HUES64 (cell line): ENCODE measurements at regions not wholly inside any gene's neighbourhood (a gene's known extent, or its start where the extent isn't known, plus 50 kb on each side); places are given as distances from the start of the nearest gene placed in this dataset.
"Not testable (repeated sequence)": the region's sequence is repeated elsewhere in the genome, so short reads cannot be mapped to it uniquely, and the experiment has no call there.

Experiments used
- H3K27ac ChIP-seq: 2 replicates; pipeline ENCODE4 v1.7.0; 2013; ENCODE audit warnings: low read depth, low read length, inconsistent platforms
- H3K27me3 ChIP-seq: 2 replicates; pipeline ENCODE4 v1.6.1; 2013; ENCODE audit warnings: mild to moderate bottlenecking, low read length; ENCODE audit not compliant: insufficient read depth
- H3K36me3 ChIP-seq: 2 replicates; pipeline ENCODE4 v1.6.1; 2013; ENCODE audit warnings: mild to moderate bottlenecking, low read length; ENCODE audit not compliant: insufficient read depth
- H3K4me1 ChIP-seq: 2 replicates; pipeline ENCODE4 v1.6.1; 2013; ENCODE audit warnings: mild to moderate bottlenecking, low read length, moderate library complexity; ENCODE audit not compliant: insufficient read depth
- H3K4me3 ChIP-seq: 2 replicates; pipeline ENCODE4 v1.5.1; 2013; ENCODE audit warnings: mild to moderate bottlenecking, low read length, moderate library complexity
- H3K9ac ChIP-seq: 2 replicates; pipeline ENCODE4 v1.6.1; 2013; ENCODE audit warnings: mild to moderate bottlenecking, low read depth, low read length
- H3K9me3 ChIP-seq: 2 replicates; pipeline ENCODE4 v1.6.1; 2013; ENCODE audit warnings: low read depth, low read length; ENCODE audit not compliant: insufficient read depth
- WGBS: fragments of 150-250, 120-280 bp; methylation state at CpG from one replicate; pipeline ENCODE4 v1.1.7; 2013; ENCODE audit warnings: missing lambda C conversion rate; 5-methylcytosine and 5-hydroxymethylcytosine counted together

DNA sequence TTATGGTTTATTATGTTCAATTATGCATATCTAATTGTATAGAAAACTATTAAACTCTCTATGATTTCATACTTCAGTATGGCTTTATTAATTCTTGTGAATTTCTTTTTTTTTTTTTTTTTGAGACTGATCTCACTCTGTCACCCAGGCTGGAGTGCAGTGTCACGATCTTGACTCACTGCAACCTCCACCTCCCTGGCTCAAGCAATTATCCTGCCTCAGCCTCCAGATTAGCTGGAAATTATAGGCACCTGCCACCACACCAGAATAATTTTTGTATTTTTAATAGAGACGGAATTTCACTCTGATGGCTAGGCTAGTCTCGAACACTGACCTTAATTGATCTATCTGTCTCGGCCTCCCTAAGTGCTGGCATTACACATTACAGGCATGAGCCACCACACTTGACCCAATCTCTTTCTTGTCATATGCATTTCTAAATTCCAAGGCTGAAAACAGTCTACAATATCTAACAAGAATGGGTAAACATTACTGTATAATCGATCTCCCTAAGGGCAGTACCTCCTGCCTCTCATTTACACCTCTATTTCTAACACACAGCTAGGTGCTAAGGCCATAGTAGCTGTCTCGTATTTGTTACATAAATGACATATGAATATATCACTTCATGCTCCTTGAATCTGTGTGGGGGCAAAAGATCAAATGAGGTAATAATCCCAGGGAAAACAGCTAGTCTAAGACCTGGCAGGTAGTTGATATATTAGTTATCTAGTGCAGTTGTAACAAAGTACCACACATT is 258.2 kb upstream of the CDH8 start:
- no peaks in the 10 kb centered on the region for H3K9me3 ChIP-seq
- H3K4me3 ChIP-seq = no peak overlapping the region
- H3K27me3 ChIP-seq = no peaks in the 10 kb centered on the region
- no peaks in the 10 kb centered on the region for H3K4me1 ChIP-seq
- WGBS = 95% methylated on average over 5 of the region's 6 CpGs
- no peak overlapping the region for H3K9ac ChIP-seq
- no peak overlapping the region for H3K27ac ChIP-seq
- H3K36me3 ChIP-seq = no peaks in the 10 kb centered on the region

DNA sequence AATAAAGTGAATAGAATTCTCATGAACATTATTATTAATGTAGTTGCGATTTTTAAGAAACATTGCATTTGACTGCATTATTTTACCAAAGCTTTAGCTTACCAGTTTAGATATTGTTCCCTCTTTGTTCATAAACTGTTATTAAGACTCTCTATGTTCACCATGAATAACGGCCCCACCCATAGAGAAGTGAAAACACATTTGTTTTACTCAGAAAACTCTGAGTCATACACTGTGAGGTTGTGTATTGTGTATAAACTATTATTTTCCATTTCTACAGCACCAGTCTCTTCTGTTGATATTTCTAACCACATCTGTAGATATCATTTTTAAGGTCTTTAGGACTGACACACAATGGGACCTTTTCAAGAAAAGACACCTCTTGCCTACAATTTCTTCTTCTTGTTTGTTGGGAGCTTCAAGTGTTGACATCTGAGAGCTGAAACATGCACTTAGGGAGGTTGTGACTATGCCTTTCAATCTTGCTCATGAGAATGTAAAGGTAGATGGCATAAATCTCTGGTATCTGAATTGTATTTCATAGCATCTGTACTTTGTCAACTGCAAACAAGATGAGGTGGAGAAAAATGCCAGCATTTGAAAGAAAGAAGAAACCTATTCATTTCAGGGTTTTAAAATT is 252.9 kb upstream of the CDH8 start:
- Histone ChIP-seq H3K27me3 (no peaks in the 10 kb centered on the region), H3K4me1 (no peaks in the 10 kb centered on the region), H3K36me3 (no peaks in the 10 kb centered on the region), H3K4me3 (no peak overlapping the region), H3K27ac (no peak overlapping the region), H3K9ac (no peak overlapping the region), H3K9me3 (no peaks in the 10 kb centered on the region)
- WGBS = 100% methylated on average over 1 of the region's 2 CpGs

DNA sequence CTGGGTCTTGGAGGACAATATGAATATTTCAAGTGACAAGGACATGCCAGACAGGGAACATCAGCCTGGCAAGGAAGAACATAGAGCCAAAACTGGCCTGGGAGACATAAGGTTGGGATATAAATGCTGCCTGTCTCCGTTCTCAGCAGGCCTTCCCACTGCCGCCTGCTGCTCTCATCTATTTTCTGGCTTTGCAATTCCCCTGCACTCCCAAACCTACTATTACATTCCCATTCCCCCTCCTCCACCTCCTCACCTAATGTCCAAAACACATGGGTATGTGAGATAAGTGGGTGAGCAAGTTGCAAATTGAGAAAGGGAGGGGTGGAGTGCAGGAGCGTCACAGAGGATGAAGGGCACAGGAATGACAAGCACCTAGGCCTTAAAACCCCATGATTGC is 244.3 kb upstream of the CDH8 start:
- H3K27me3 ChIP-seq = no peaks in the 10 kb centered on the region
- no peak overlapping the region for H3K9ac ChIP-seq
- no peak overlapping the region for H3K4me3 ChIP-seq
- no peaks in the 10 kb centered on the region for H3K36me3 ChIP-seq
- 73% methylated on average over 3 of the region's 3 CpGs for WGBS
- no peaks in the 10 kb centered on the region for H3K9me3 ChIP-seq
- H3K27ac ChIP-seq = no peak overlapping the region
- peaks cover 7% of the 10 kb centered on the region; the same call in 1 of the 2 replicates for H3K4me1 ChIP-seq

DNA sequence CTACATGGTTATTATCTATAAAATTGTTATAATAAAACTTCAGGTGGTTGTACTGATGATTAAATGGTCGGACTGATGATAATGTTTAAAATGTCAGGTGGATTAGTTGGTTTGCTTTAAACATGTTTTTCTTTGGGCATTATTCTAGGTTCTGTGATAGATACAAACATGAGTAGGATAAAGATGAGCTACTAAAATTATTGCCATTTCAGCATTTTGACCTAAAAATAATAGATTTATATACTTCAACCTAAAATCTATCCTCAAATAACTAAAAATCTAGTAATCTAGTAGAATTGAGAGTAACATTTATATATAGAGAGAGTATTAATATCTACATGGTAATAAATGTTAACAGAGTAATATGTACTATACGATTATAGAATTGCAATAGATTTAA is 241.7 kb upstream of the CDH8 start:
- Histone ChIP-seq H3K27me3 (no peaks in the 10 kb centered on the region), H3K9ac (no peak overlapping the region), H3K4me3 (no peak overlapping the region), H3K27ac (no peak overlapping the region), H3K9me3 (no peaks in the 10 kb centered on the region), H3K36me3 (no peaks in the 10 kb centered on the region), H3K4me1 (peaks cover 10% of the 10 kb centered on the region; the same call in 1 of the 2 replicates)
- WGBS = 94% methylated on average over 2 of the region's 2 CpGs

DNA sequence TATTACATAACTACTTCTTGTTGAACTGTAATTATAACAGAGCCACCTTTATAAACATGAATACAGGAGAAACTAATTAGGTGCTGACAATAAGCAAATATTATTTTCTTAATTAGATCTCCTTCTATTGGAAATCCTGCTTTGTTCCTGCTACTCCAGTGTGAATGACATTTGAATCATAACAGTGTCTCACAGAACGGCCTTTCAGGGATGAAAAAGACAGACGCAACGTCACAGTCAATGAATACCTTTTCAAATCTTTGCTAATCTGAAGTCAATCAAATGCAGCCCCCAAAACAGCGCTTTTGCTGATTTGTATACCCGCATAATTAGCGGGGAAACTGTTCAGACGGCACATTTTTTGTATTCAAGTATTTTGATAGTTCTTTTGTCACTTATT is 240.4 kb upstream of the CDH8 start:
- Histone ChIP-seq H3K4me1 (peaks cover 13% of the 10 kb centered on the region; the same call in 1 of the 2 replicates), H3K9ac (no peak overlapping the region), H3K27ac (no peak overlapping the region), H3K36me3 (no peaks in the 10 kb centered on the region), H3K9me3 (no peaks in the 10 kb centered on the region), H3K27me3 (no peaks in the 10 kb centered on the region), H3K4me3 (no peak overlapping the region)
- 81% methylated on average over 7 of the region's 7 CpGs for WGBS

DNA sequence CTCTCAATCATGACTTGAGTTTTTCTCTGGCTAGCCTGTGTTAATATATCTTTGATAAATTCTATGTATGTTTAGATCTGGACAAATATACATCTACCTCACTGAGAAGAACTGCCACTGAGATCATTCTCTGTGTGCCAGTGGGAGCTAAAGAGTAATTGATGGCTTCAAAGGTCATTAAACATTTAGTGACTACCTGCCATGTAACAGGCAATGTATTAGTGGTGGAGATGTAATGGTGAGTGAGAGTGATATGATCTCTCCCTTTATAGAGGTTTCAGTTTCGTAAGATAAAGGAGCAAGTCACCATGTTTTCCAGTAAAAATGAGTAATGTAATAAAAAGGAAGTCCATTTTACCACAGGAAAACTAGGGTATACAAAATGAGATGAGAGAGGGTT is 235.8 kb upstream of the CDH8 start:
- H3K4me3 ChIP-seq = no peak overlapping the region
- peaks cover 15% of the 10 kb centered on the region; the same call in 1 of the 2 replicates for H3K4me1 ChIP-seq
- H3K36me3 ChIP-seq = no peaks in the 10 kb centered on the region
- H3K27me3 ChIP-seq = no peaks in the 10 kb centered on the region
- H3K9me3 ChIP-seq = no peaks in the 10 kb centered on the region
- H3K27ac ChIP-seq = no peak overlapping the region
- 100% methylated on average over 1 of the region's 1 CpG for WGBS
- H3K9ac ChIP-seq = no peak overlapping the region

DNA sequence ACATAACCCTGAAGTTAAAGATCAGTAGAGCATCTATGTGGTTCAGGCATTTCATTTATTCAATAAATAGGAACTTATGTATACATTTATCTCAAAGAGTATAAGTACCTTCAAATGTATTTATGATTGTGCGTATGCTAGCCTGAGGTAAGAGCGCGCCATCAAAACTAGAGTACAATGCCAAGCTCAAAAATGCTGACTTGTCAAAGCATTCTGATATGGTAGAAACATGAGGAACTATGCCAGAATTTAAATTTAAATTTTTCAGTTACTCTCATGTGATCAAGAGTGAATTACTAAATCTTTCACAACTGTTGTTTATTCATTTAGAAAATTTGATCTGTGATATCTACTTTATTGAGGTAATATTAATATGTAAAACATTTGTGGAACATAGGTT is 225.5 kb upstream of the CDH8 start:
- H3K9ac ChIP-seq = no peak overlapping the region
- 0 out of 2 replicates have a peak, but pooled peaks cover under 1% of the 10 kb centered on the region for H3K4me1 ChIP-seq
- H3K4me3 ChIP-seq = no peak overlapping the region
- H3K36me3 ChIP-seq = no peaks in the 10 kb centered on the region
- H3K27ac ChIP-seq = no peak overlapping the region
- no peaks in the 10 kb centered on the region for H3K9me3 ChIP-seq
- H3K27me3 ChIP-seq = no peaks in the 10 kb centered on the region
- 100% methylated on average over 3 of the region's 3 CpGs for WGBS

DNA sequence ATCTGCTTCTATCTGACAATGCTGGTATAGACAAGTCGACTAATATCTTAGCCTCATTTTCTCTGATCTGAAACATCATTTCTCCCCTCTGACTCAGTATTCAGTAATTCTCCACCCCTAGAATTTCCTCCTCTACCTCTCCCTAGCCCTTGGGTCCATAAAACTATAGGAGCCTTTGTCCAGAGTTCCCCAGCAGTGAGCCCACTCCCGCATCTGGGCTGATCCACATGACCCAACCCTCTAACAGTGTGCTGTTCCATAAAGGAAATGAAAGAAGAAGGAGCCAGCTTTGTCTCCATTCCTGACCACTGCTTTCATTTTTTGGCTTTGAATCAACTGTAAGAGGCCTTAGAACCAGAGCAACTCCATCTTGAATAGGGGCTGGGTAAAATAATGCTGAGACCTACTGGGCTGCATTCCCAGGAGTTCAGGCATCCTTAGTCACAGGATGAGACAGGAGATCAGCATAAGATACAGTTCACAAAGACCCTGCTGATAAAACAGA is 222.7 kb upstream of the CDH8 start:
- not testable (repeated sequence) for H3K4me3 ChIP-seq, H3K27ac ChIP-seq, H3K4me1 ChIP-seq, H3K36me3 ChIP-seq, H3K9ac ChIP-seq, H3K27me3 ChIP-seq, H3K9me3 ChIP-seq
- WGBS = 94% methylated on average over 2 of the region's 2 CpGs

DNA sequence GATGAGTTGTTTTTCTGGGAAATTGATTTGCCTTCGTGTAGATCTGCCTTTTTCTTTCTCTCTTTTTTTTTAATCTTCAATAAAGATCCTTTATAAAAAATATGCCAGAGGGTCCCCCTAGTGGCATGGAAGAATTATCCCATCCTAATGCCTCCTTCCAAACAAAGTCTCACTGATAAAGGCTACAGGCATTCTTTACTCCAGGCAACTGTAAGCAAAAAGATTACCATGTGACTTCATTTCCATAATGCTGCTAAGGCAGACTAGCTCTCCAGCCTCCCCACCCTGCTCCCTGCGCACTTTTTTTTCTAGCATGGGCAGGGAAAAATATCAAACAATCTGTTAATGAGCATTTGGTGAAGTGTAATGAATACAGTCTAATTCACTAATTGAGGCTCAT is 220.2 kb upstream of the CDH8 start:
- no peak overlapping the region for H3K9ac ChIP-seq
- no peak overlapping the region for H3K4me3 ChIP-seq
- H3K9me3 ChIP-seq = no peaks in the 10 kb centered on the region
- H3K4me1 ChIP-seq = peaks cover 16% of the 10 kb centered on the region
- 0% methylated on average over 1 of the region's 2 CpGs for whole genome bisulfite sequencing
- no peaks in the 10 kb centered on the region for H3K36me3 ChIP-seq
- no peak overlapping the region for H3K27ac ChIP-seq
- no peaks in the 10 kb centered on the region for H3K27me3 ChIP-seq

DNA sequence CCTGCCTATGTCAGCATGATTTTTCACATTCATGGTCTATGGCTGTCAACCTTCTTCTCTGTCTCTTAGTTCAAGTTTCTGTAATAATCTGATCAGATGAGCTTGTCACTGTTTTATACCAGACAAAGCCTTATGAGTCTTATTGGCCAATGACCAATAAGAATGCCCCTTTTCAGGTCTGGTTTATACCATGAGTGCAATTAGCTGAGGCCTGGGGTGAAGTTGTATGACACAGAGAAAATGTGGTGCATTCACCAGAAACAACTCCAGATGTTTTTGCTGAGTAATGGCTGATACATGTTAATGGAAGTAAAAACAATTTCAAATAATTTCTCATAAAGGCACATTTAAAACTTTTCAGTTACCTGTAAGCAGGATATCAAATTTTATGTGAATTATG is 218.6 kb upstream of the CDH8 start:
- H3K27me3 ChIP-seq = no peaks in the 10 kb centered on the region
- H3K4me3 ChIP-seq = no peak overlapping the region
- peaks cover 16% of the 10 kb centered on the region for H3K4me1 ChIP-seq

DNA sequence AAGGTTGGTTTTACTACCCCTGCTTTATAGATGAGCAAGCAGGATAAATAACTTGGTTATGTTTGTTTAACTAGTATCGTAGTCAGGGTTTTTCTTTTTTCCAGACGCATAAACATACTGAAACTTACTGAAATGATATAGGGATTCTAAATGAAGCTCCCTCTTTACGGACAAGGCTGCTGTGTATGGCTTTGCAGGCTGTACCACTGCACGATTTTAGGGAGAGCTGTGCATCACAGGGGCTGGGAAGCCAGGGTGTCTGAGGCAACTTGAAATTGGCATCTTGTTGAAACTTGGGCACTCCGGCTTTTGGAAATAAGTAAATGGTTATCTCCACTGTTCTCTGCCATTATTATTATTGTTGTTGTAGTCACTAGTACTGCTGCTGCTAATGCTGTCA is 218.1 kb upstream of the CDH8 start:
- 95% methylated on average over 5 of the region's 5 CpGs for WGBS

More for the DNA sequence above, 218.6 kb upstream of the CDH8 start:
- H3K9ac ChIP-seq = no peak overlapping the region
- no peak overlapping the region for H3K27ac ChIP-seq
- no peaks in the 10 kb centered on the region for H3K36me3 ChIP-seq
- H3K9me3 ChIP-seq = no peaks in the 10 kb centered on the region

More for the DNA sequence above, 218.1 kb upstream of the CDH8 start:
- peaks cover 16% of the 10 kb centered on the region for H3K4me1 ChIP-seq
- H3K27me3 ChIP-seq = no peaks in the 10 kb centered on the region
- H3K27ac ChIP-seq = no peak overlapping the region
- no peak overlapping the region for H3K4me3 ChIP-seq
- no peaks in the 10 kb centered on the region for H3K36me3 ChIP-seq
- no peak overlapping the region for H3K9ac ChIP-seq
- H3K9me3 ChIP-seq = no peaks in the 10 kb centered on the region
